HEK293T (cell line): ENCODE measurements at regions not wholly inside any gene's neighbourhood (a gene's known extent, or its start where the extent isn't known, plus 50 kb on each side); places are given as distances from the start of the nearest gene placed in this dataset.

Experiments used
- CTCF ChIA-PET: fragments of 350-600 bp; formaldehyde crosslinking; extraction: SDS; loops from one replicate; lab custom pipeline; 2021; ENCODE audit warnings: antibody characterized with exemption, inconsistent platforms; lab: Yijun Ruan, JAX
- POLR2A ChIA-PET: fragments of 350-600 bp; formaldehyde crosslinking; extraction: SDS; loops from one replicate; lab custom pipeline; 2020; ENCODE audit warnings: antibody characterized with exemption, inconsistent platforms; lab: Yijun Ruan, JAX
- DNase-seq: peaks from one replicate; pipeline ENCODE4 v3.0.0; 2012; ENCODE audit warnings: mixed read lengths; ENCODE audit errors: extremely low spot score
- ARNT ChIP-seq: fragments of 450-650 bp; IDR thresholded peaks from 2 replicates; pipeline ENCODE4 v1.6.1; 2017; ENCODE audit warnings: mild to moderate bottlenecking
- BHLHE40 ChIP-seq: fragments of 450-650 bp; IDR thresholded peaks from 2 replicates; pipeline ENCODE4 v1.6.1; 2016; ENCODE audit warnings: mild to moderate bottlenecking, moderate library complexity, borderline replicate concordance
- CTBP1 ChIP-seq: fragments of 450-650 bp; IDR thresholded peaks from 2 replicates; pipeline ENCODE4 v1.6.1; 2016; ENCODE audit warnings: borderline replicate concordance
- ELF4 ChIP-seq: fragments of 450-650 bp; IDR thresholded peaks from 2 replicates; pipeline ENCODE4 v1.6.1; 2017; ENCODE audit warnings: antibody characterized with exemption
- FOXA1 ChIP-seq: fragments of 450-650 bp; IDR thresholded peaks from 2 replicates; pipeline ENCODE4 v1.6.1; 2016; ENCODE audit warnings: mild to moderate bottlenecking
- FOXK2 ChIP-seq: fragments of 450-650 bp; IDR thresholded peaks from 2 replicates; pipeline ENCODE4 v1.6.1; 2016; ENCODE audit warnings: mild to moderate bottlenecking
- FOXM1 ChIP-seq: fragments of 450-650 bp; IDR thresholded peaks from 2 replicates; pipeline ENCODE4 v1.6.1; 2017; ENCODE audit warnings: mild to moderate bottlenecking, borderline replicate concordance
- HDGF ChIP-seq: fragments of 450-650 bp; IDR thresholded peaks from 2 replicates; pipeline ENCODE4 v1.6.1; 2017; ENCODE audit warnings: antibody characterized with exemption, borderline replicate concordance
- L3MBTL2 ChIP-seq: fragments of 450-650 bp; conservative IDR thresholded peaks from 2 replicates; pipeline ENCODE4 v1.6.1; 2016; ENCODE audit warnings: mild to moderate bottlenecking
- LEF1 ChIP-seq: fragments of 450-650 bp; IDR thresholded peaks from 2 replicates; pipeline ENCODE4 v1.6.1; 2017; ENCODE audit warnings: mild to moderate bottlenecking, borderline replicate concordance
- NFRKB ChIP-seq: fragments of 450-650 bp; IDR thresholded peaks from 2 replicates; pipeline ENCODE4 v1.6.1; 2016; ENCODE audit warnings: mild to moderate bottlenecking, moderate library complexity
- PKNOX1 ChIP-seq: fragments of 450-650 bp; IDR thresholded peaks from 2 replicates; pipeline ENCODE4 v1.6.1; 2016
- SP1 ChIP-seq: fragments of 450-650 bp; IDR thresholded peaks from 2 replicates; pipeline ENCODE4 v1.6.1; 2017
- SUZ12 ChIP-seq: fragments of 450-650 bp; IDR thresholded peaks from 2 replicates; pipeline ENCODE4 v1.6.1; 2016; ENCODE audit warnings: mild to moderate bottlenecking
- TARDBP ChIP-seq: fragments of 450-650 bp; IDR thresholded peaks from 2 replicates; pipeline ENCODE4 v1.6.1; 2016
- ZNF384 ChIP-seq: fragments of 450-650 bp; IDR thresholded peaks from 2 replicates; pipeline ENCODE4 v1.6.1; 2016

GRCh38 chr2:12318427-12319057, 398.2 kb upstream of the TRIB2 start:
- TF ChIP-seq PKNOX1 (no peak), TARDBP (no peak), SP1 (no peak), FOXA1 (no peak), LEF1 (no peak), CTBP1 (no peak), ELF4 (no peak), L3MBTL2 (no peak), ARNT (no peak), SUZ12 (no peak), NFRKB (no peak)
- ChIA-PET POLR2A (no interaction called here), CTCF (interaction anchor here (0.8 to 0.9 kb wide), 2 partner anchors 23 to 534 kb away, joined by 3 to 5 read pairs; no protein-coding TSS in a partner anchor)
- DNase-seq: no peak

DNA sequence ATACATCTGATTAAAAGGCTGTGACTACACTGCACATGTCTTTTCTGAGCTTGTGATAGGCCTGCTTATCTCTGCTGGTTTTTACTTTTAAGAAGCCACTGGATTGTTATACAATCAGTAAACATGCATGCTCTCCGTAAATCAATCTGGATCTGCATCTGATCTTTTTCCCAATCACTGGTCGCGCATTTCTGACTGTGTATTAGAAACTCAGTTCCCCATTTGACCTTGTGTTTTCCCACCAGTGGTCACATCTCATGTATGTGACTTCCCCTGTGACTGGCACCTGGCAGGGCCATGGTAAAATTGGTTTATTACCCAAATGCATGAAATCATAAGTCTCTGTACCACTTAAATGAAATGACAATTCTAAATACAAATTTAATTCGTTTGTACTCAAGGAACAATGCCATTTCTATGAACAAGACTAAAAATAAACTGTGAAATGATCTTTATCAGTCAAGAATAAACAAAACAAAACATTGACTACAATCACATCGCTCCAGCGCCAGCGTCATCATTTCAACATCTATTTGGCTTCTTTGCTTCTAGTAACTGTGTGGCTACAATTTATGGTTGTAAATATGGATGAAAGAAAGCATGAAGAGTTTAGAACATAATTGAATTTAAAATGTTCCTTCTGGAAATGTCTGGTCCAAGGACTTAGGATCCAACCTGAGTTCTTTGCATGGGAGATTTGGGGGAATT, 396.6 kb upstream of the TRIB2 start:
- DNase-seq: no peak
- ChIA-PET POLR2A (no interaction called here), CTCF (no interaction called here)
- no peak for TF ChIP-seq CTBP1
- no peak for TF ChIP-seq SP1
- no peak for TF ChIP-seq L3MBTL2
- TF ChIP-seq FOXA1: no peak
- TF ChIP-seq FOXK2: no peak

GRCh38 chr2:12320991-12321641, 395.6 kb upstream of the TRIB2 start:
- POLR2A ChIA-PET: no interaction called here
- CTCF ChIA-PET: interaction anchor here (0.6 kb wide), 2 partner anchors 164 to 1122 kb away, joined by 3 read pairs; no protein-coding TSS in a partner anchor
- no peak for TF ChIP-seq FOXM1
- TF ChIP-seq ELF4: no peak
- no peak for TF ChIP-seq ZNF384
- TF ChIP-seq HDGF: no peak
- TF ChIP-seq SUZ12: no peak
- TF ChIP-seq BHLHE40: no peak
- no peak for TF ChIP-seq LEF1
- no peak for TF ChIP-seq L3MBTL2
- TF ChIP-seq ARNT: no peak
- no peak for TF ChIP-seq NFRKB
- no peak for TF ChIP-seq CTBP1
- no peak for TF ChIP-seq PKNOX1
- no peak for TF ChIP-seq FOXK2
- TF ChIP-seq FOXA1: no peak
- DNase-seq: no peak

- CTCF ChIA-PET: interaction anchor here (0.6 to 1.0 kb wide), 2 partner anchors 10 to 1122 kb away, joined by 3 read pairs; no protein-coding TSS in a partner anchor
- POLR2A ChIA-PET: no interaction called here
- no peak for TF ChIP-seq HDGF
- no peak for TF ChIP-seq NFRKB
- TF ChIP-seq LEF1: no peak
- TF ChIP-seq PKNOX1: no peak
- no peak for TF ChIP-seq ELF4
- no peak for TF ChIP-seq FOXK2
- TF ChIP-seq TARDBP: no peak
- TF ChIP-seq FOXA1: no peak
- no peak for TF ChIP-seq BHLHE40
- TF ChIP-seq SUZ12: no peak
- no peak for TF ChIP-seq SP1
- TF ChIP-seq ZNF384: no peak
- no peak for DNase-seq
Measured at GRCh38 chr2:12321886-12322285, 394.9 kb upstream of the TRIB2 start.

DNA sequence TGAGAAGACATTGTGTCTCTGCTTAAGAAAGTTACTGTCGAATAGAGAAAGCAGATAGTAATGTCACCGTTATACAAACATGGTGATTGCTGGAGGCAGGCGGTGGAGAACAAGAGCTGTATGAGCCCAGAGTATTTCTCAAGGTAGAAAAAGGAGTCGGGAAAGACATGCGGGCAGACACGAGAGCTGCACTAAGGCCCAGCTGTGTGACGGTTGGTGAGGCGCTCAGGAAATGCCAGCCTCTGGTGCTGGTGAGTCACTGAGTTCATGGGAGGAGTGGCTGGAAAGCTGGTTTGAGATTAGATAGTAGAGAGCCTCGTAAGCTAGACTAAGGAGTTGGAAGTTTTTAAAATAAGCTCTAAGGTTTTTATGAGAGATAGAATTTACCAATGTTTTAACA, 390.9 kb upstream of the TRIB2 start:
- DNase-seq: no peak
- ChIA-PET CTCF (interaction anchor here (0.6 to 0.9 kb wide), 2 partner anchors 389 to 403 kb away, joined by 3 read pairs; no protein-coding TSS in a partner anchor), POLR2A (no interaction called here)
- TF ChIP-seq ARNT (no peak), SP1 (no peak), LEF1 (no peak), FOXA1 (no peak), FOXM1 (no peak), SUZ12 (no peak), L3MBTL2 (no peak), ELF4 (no peak), FOXK2 (no peak), BHLHE40 (no peak), ZNF384 (no peak), CTBP1 (no peak), TARDBP (no peak), NFRKB (no peak), HDGF (no peak), PKNOX1 (no peak)
